ENCODE measurements at regions not wholly inside any gene's neighbourhood (a gene's known extent, or its start where the extent isn't known, plus 50 kb on each side); places are given as distances from the start of the nearest gene placed in this dataset.

DNA sequence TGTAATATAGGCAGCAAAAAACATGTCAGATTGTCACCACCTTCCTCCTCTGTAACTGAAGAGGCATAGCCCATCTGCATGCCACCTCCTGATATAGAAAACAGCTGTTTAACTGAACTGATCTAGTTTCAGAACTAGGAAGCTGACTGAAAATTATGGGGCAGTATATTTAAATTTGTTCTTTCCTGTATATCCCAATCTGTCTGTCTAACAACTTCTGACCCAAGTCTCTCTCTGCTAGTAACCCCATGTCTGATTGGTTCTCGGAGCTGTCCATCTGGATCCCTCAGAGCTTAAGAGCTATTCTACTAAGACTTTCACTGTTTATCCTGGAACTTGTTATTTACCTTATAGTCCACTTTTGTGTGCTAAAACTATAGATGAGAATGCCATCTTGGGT lies 68.2 kb upstream of the SLC35G4 start:
- ChIA-PET CTCF (interaction anchor here (1.3 to 2.1 kb wide), 3 partner anchors 12 to 22 kb away, joined by 3 to 14 read pairs (median 8); no protein-coding TSS in a partner anchor), POLR2A (no interaction called here)
- TF ChIP-seq, protein P1, sequence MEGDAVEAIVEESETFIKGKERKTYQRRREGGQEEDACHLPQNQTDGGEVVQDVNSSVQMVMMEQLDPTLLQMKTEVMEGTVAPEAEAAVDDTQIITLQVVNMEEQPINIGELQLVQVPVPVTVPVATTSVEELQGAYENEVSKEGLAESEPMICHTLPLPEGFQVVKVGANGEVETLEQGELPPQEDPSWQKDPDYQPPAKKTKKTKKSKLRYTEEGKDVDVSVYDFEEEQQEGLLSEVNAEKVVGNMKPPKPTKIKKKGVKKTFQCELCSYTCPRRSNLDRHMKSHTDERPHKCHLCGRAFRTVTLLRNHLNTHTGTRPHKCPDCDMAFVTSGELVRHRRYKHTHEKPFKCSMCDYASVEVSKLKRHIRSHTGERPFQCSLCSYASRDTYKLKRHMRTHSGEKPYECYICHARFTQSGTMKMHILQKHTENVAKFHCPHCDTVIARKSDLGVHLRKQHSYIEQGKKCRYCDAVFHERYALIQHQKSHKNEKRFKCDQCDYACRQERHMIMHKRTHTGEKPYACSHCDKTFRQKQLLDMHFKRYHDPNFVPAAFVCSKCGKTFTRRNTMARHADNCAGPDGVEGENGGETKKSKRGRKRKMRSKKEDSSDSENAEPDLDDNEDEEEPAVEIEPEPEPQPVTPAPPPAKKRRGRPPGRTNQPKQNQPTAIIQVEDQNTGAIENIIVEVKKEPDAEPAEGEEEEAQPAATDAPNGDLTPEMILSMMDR (IDR thresholded peaks at IDR 0.05) = no peak
- intact Hi-C loops (cut with micrococcal nuclease) = no loop called here
- no peak overlapping the region for H3K4me3 Mint-ChIP-seq
- H3K36me3 Mint-ChIP-seq (ENCODE audit: low read depth) = no peaks in the 10 kb centered on the region
- ATAC-seq (no peak), DNase-seq (no peak)
- H3K27ac Mint-ChIP-seq = no peak overlapping the region
- H3K9me3 Mint-ChIP-seq = peaks cover 11% of the 10 kb centered on the region
- no peaks in the 10 kb centered on the region for H3K4me1 Mint-ChIP-seq (ENCODE audit: low read depth)
- H3K27me3 Mint-ChIP-seq = no peaks in the 10 kb centered on the region

DNA sequence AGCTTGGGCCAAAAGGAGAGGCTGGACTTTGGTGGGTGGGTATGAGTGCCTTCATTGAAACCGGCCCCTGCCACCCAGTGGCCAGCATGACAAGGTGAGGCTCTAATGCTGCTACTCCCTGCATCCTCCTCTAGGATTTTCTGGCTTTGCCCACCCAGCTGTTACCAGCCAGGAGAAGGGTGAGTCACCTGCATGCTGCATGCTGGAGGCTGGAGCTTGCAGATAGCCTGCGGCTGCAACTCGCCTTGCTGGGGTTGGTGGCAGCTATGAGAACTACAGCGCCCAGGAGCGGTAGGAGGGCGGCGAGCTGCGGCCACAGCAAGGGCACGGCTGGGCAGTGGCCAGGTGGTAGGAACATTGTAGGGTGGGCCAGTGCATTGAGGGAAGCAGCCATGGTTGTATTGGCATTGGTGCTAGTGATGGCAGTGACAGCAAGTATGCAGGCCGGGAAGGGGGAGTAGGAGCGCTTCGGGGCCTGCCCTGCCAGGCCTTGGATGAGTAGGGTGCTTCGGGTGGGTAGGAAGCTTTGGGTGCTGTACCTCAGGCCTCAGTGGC lies 75.4 kb upstream of the SLC35G4 start:
- Mint-ChIP-seq H3K4me3 (no peak overlapping the region), H3K4me1 (ENCODE audit: low read depth) (no peaks in the 10 kb centered on the region), H3K9me3 (no peaks in the 10 kb centered on the region), H3K36me3 (ENCODE audit: low read depth) (no peaks in the 10 kb centered on the region), H3K27ac (no peak overlapping the region), H3K27me3 (no peaks in the 10 kb centered on the region)
- TF ChIP-seq, protein P1 (IDR thresholded peaks at IDR 0.05) = no peak
- DNase-seq (no peak), ATAC-seq (no peak)
- intact Hi-C loops (cut with micrococcal nuclease) = no loop called here
- ChIA-PET POLR2A (no interaction called here), CTCF (no interaction called here)

DNA sequence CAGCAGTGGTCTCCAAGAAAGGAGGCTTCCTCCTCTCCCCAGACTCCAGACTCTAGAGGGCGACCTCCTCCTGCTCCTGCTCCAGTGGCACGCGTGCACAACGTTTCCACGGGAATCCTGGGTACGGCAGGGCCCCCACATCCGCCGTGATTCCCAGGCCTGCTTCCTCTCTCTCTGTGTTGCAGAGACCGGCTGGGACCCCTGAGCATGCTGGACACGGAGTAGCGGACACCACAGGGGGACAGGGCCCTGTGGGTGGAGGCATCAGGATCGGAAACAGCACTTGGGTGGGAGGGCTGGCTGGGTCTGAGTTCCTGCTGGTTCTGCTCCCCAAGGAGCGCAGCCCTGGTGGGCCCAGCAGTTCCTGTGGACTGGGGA lies 75.9 kb upstream of the SLC35G4 start:
- ATAC-seq = no peak
- no peaks in the 10 kb centered on the region for H3K27me3 Mint-ChIP-seq
- H3K4me1 Mint-ChIP-seq (ENCODE audit: low read depth) = no peaks in the 10 kb centered on the region
- POLR2A ChIA-PET = no interaction called here
- H3K36me3 Mint-ChIP-seq (ENCODE audit: low read depth) = no peaks in the 10 kb centered on the region
- intact Hi-C loops (cut with micrococcal nuclease) = no loop called here
- TF ChIP-seq, protein P1 (IDR thresholded peaks at IDR 0.05) = no peak
- H3K9me3 Mint-ChIP-seq = no peaks in the 10 kb centered on the region
- H3K4me3 Mint-ChIP-seq = no peak overlapping the region
- no peak for DNase-seq
- H3K27ac Mint-ChIP-seq = no peak overlapping the region
- CTCF ChIA-PET = no interaction called here

DNA sequence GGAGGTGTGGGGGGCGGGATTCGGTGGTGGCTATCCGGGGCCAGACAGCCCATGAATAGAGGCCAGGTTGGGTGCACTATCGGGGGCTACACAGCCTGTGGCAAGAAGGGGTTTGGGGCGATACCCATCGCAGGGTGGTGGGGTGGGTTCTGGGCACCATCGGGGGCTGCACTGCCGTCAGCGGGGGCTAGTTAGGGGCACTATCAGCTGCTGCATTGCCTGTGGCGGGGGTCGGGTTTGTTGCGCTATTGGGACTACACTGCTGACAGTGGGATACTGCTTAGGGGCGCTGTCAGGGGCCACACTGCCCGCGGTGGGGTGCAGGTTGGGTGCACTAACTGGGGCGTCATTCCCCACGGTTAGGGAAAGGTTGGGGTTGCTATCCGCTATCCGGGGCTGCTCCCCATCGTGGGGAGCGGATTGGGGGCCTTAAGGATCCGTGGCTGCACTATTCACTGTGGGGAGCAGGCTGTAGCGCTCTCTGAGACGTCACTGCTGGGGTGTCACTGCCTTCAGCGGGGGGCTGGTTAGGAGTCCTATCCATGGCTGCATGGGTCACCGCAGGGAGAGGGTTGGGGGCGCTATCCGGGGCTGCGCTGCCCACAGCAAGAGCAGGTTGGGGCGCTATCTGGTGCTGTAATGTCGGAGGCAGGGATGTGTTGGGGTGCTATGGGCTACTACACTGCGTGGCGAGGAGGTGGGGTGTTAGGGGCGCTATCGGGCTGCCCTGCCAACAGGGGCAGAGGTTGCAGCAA lies 76.5 kb upstream of the SLC35G4 start:
- H3K27ac Mint-ChIP-seq = no peak overlapping the region
- ChIA-PET POLR2A (no interaction called here), CTCF (interaction anchor here (1.6 kb wide), 1 partner anchor 20 kb away, joined by 5 read pairs; no protein-coding TSS in a partner anchor)
- ATAC-seq = no peak
- no peaks in the 10 kb centered on the region for H3K36me3 Mint-ChIP-seq (ENCODE audit: low read depth)
- intact Hi-C loops (cut with micrococcal nuclease) = no loop called here
- no peak overlapping the region for H3K4me3 Mint-ChIP-seq
- no peaks in the 10 kb centered on the region for H3K27me3 Mint-ChIP-seq
- TF ChIP-seq, protein P1 (IDR thresholded peaks at IDR 0.05) = no peak
- DNase-seq = no peak
- H3K4me1 Mint-ChIP-seq (ENCODE audit: low read depth) = no peaks in the 10 kb centered on the region
- H3K9me3 Mint-ChIP-seq = no peaks in the 10 kb centered on the region

DNA sequence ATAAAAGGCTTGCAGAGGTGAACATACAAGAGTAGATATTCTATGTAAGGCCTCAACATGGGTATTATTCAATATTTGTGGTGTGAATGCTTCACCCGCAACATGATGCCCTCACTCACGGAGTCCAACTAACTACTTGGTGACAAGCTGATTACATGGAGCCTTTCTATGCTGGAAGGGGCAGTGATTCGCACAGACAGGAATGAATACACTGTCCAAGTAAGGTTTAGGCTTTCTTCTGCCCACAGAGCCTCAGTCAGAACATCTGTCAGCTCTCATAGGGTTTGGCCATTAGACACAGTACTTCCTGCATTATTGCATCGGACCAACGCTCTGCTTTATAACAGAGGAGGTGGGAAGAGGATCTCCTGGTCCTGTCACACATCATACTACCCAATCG lies 80.3 kb upstream of the SLC35G4 start:
- no peak for DNase-seq
- no peaks in the 10 kb centered on the region for H3K4me1 Mint-ChIP-seq (ENCODE audit: low read depth)
- TF ChIP-seq, protein P1 (IDR thresholded peaks at IDR 0.05) = no peak
- no peaks in the 10 kb centered on the region for H3K36me3 Mint-ChIP-seq (ENCODE audit: low read depth)
- POLR2A ChIA-PET = no interaction called here
- H3K27me3 Mint-ChIP-seq = no peaks in the 10 kb centered on the region
- no peak overlapping the region for H3K4me3 Mint-ChIP-seq
- CTCF ChIA-PET = interaction anchor here (1.4 kb wide), 1 partner anchor 10 kb away, joined by 4 read pairs; no protein-coding TSS in a partner anchor
- no peak for ATAC-seq
- intact Hi-C loops (cut with micrococcal nuclease) = no loop called here
- no peak overlapping the region for H3K27ac Mint-ChIP-seq
- no peaks in the 10 kb centered on the region for H3K9me3 Mint-ChIP-seq
